Kidney epithelial cell (primary cell): ENCODE measurements at regions not wholly inside any gene's neighbourhood (a gene's known extent, or its start where the extent isn't known, plus 50 kb on each side); places are given as distances from the start of the nearest gene placed in this dataset.

Source experiments
- DNase-seq: peaks from one replicate; pipeline ENCODE4 v3.0.0-alpha.2; 2010; ENCODE audit warnings: low read depth
- H3K27me3 ChIP-seq: 2 replicates; pipeline ENCODE4 v1.6.0; 2011; ENCODE audit warnings: low read length; ENCODE audit not compliant: control insufficient read depth, insufficient read depth
- H3K36me3 ChIP-seq: 2 replicates; pipeline ENCODE4 v1.5.1; 2011; ENCODE audit warnings: low read length; ENCODE audit not compliant: control insufficient read depth, insufficient read depth
- H3K4me3 ChIP-seq: 2 replicates; pipeline ENCODE4 v1.5.1; 2011; ENCODE audit warnings: low read depth, mild to moderate bottlenecking, control low read depth, low read length
- TF ChIP-seq, protein P1 (sequence below): IDR thresholded peaks from 2 replicates; pipeline ENCODE4 v1.5.1; 2011; ENCODE audit warnings: mild to moderate bottlenecking, moderate library complexity, low read length, control low read depth, inconsistent platforms; ENCODE audit not compliant: insufficient read depth, poor library complexity, severe bottlenecking

DNA sequence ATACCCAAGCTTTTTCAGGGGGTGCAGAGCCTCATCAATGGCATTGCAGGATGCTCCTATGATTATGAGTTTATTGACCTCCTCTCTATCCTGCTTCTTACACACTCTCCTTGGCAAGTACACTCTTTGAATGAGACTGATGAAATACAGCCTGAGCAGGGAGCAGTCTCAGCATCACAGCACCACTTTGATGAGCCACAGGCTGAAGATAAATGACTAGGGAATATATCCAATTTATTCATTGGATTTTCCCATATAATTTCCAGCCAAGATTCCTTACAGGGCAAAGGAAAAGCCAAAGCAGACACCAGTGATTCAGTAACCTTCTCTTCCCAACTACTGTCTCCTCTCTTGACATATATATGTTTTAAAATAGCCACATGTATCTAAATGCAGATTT lies 79.2 kb downstream of the CASP12 start:
- no peak for DNase-seq
- TF ChIP-seq, protein P1, sequence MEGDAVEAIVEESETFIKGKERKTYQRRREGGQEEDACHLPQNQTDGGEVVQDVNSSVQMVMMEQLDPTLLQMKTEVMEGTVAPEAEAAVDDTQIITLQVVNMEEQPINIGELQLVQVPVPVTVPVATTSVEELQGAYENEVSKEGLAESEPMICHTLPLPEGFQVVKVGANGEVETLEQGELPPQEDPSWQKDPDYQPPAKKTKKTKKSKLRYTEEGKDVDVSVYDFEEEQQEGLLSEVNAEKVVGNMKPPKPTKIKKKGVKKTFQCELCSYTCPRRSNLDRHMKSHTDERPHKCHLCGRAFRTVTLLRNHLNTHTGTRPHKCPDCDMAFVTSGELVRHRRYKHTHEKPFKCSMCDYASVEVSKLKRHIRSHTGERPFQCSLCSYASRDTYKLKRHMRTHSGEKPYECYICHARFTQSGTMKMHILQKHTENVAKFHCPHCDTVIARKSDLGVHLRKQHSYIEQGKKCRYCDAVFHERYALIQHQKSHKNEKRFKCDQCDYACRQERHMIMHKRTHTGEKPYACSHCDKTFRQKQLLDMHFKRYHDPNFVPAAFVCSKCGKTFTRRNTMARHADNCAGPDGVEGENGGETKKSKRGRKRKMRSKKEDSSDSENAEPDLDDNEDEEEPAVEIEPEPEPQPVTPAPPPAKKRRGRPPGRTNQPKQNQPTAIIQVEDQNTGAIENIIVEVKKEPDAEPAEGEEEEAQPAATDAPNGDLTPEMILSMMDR: no peak
- H3K27me3 ChIP-seq: no peaks in the 10 kb centered on the region
- H3K4me3 ChIP-seq: no peak overlapping the region
- H3K36me3 ChIP-seq: no peaks in the 10 kb centered on the region

DNA sequence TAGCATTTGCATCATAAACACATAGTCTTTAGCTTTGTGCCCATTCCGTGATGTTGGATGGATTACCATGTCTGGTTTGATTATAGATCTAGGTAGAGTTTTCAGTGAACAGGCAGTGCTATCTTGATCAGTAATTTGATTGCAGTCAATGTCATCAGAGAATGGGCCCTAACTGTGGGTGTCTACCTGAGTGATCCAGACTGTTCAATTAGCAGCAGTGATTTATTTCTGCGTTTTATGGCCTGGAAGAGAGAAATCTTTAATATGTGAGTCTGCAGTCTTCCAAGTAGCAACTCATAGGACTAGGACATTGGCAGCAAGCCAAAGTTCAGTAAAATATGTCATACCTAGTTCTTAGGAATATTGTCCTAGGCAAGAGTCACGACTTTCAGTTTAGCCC lies 80.3 kb downstream of the CASP12 start:
- H3K4me3 ChIP-seq: no peak overlapping the region
- TF ChIP-seq, protein P1: no peak
- no peaks in the 10 kb centered on the region for H3K27me3 ChIP-seq
- DNase-seq: no peak
- no peaks in the 10 kb centered on the region for H3K36me3 ChIP-seq

DNA sequence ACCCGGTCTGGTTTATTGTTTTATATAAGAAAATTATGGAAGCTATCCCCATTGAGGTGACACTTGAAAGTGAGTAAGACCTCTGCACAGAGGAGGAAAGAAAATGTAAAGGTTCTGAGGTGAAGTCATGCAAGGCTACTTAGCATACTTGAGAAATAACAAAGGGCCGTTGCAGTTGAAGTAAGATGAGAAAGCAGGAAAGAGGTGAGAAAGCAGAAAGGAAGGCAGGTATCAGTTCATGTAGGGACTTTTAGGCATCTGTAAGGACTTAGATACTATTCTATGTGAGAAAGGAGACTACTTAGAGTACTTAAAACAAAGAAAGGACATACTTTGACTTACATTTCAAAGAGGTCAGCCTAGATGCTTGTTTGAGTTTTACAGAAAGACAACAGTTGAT lies 84.7 kb downstream of the CASP12 start:
- TF ChIP-seq, protein P1: no peak
- no peak overlapping the region for H3K4me3 ChIP-seq
- no peaks in the 10 kb centered on the region for H3K27me3 ChIP-seq
- H3K36me3 ChIP-seq: no peaks in the 10 kb centered on the region
- no peak for DNase-seq

DNA sequence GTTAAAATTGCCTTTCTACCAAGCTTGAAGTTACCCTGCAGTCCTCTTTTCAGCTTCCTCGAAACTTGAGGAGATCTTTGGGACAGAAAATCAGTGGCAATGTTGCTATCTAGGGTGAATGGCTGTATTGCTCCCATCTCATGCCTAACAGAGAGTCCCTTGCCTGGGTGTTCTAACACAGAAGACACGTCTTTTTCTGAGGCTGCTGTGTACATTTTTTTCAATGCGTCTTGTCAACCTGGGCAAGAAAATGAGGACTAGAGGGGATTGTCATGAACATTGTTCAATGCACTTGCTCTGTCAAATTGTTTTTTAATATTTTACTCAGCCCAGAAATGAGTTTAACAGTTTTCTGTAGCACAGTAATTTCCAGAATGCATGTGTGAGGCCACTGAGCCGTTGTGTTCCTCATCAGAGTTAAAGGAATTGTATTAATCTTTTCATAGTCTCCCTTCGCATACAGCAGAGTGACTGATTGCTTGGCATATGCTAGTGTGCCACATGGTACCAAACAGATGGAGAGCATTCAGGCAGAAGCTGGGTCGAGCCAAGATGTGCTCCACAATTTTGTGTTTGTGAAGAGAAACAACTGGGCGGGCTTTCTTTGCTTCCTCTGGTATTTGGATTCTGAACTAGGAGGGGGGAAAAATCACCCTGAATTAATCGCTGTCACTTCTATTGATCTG lies 86.0 kb downstream of the CASP12 start:
- no peak for DNase-seq
- no peaks in the 10 kb centered on the region for H3K36me3 ChIP-seq
- TF ChIP-seq, protein P1: no peak
- no peaks in the 10 kb centered on the region for H3K27me3 ChIP-seq
- no peak overlapping the region for H3K4me3 ChIP-seq

DNA sequence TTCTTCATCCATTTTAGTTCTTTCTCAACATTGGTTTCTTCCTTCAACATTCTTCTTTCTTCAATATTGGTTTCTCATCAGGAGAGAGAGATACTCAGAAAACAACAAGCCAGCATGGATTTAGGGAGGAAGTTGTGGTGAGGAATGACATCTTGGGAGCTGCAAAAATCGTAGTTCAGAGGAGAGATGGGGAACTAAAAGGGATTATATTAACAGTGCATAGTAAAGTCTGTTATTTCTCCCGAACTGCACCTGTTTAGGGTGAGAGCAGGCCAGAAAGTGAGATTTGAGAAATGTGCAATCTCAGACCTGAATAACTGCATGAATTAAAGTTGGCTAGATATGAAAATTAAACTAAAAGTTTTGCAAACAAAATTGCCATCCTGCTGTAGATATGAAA lies 94.5 kb downstream of the CASP12 start:
- Histone ChIP-seq H3K36me3 (no peaks in the 10 kb centered on the region), H3K4me3 (no peak overlapping the region), H3K27me3 (no peaks in the 10 kb centered on the region)
- DNase-seq: no peak
- TF ChIP-seq, protein P1: no peak

DNA sequence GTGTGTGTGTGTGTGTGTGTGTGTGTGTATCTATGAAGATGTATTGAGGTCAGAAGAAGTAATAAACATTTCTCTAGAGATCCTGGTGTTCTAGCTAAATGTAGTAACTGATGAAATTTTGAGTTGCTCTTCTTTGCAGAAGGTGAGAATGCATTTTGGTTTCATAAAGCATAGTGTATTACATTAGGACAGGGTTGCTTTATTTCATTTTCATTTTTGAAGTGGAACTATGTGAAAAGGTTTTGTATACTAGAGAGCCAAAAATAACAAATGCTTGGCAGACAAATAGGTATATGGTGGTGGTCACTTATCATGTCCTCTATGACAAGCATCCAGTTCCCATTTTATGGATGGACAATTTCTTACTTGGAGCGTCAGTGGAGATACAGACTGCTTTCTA lies 99.0 kb downstream of the CASP12 start:
- Histone ChIP-seq H3K27me3 (no peaks in the 10 kb centered on the region), H3K36me3 (no peaks in the 10 kb centered on the region), H3K4me3 (no peak overlapping the region)
- TF ChIP-seq, protein P1: no peak
- no peak for DNase-seq
